HepG2 (cell line): ENCODE measurements at regions not wholly inside any gene's neighbourhood (a gene's known extent, or its start where the extent isn't known, plus 50 kb on each side); places are given as distances from the start of the nearest gene placed in this dataset.

Experiments used
- ATAC-seq: fragments of 200-7000 bp; cut with Tn5 transposase; 3 replicates; pipeline ENCODE4 v1.9.1; 2020; ENCODE audit warnings: mild to moderate bottlenecking, moderate library complexity
- BruUV-seq: library from RNA; stranded (reverse); fragments of 400-500 nt; replicated peaks from 2 replicates; lab custom pipeline; 2021; lab: Mats Ljungman, UMichigan
- CTCF ChIA-PET: fragments of 300-600 bp; formaldehyde crosslinking; extraction: SDS; loops from one replicate; lab custom pipeline; 2021; ENCODE audit warnings: low total read pairs, inconsistent platforms, low intra/inter-chr PET ratio; lab: Yijun Ruan, JAX
- POLR2A ChIA-PET: fragments of 350-600 bp; sonication (Branson Sonifier 250); formaldehyde crosslinking; loops from one replicate; lab custom pipeline; 2020; ENCODE audit warnings: antibody characterized with exemption, inconsistent platforms; lab: Yijun Ruan, JAX
- DNase-seq: peaks from one replicate; pipeline ENCODE4 v3.0.0-alpha.2; 2015; ENCODE audit warnings: low spot score
- FAIRE-seq: peaks from 3 replicates; lab custom pipeline; 2011; peaks lifted over from hg19 to GRCh38; lab: Jason Lieb, UNC
- H2AFZ ChIP-seq: one replicate; pipeline ENCODE4 v1.6.1; 2011; ENCODE audit warnings: low read length, inconsistent platforms
- H3K27ac ChIP-seq: fragments of 300-600 bp; 3 replicates; pipeline ENCODE4 v1.8.0; 2011; ENCODE audit warnings: mixed run types, mild to moderate bottlenecking, mixed read lengths, low read length, inconsistent platforms; ENCODE audit not compliant: insufficient read depth; ENCODE audit errors: extremely low read length
- H3K27me3 ChIP-seq, 2 experiments: fragments of 200-600 bp in 1 of 2; 2 replicates in 1 of 2; 3 replicates in 1 of 2; pipeline versions ENCODE4 v1.6.0 to v1.8.0; 2011; ENCODE audit warnings: low read length in 2 of 2, mild to moderate bottlenecking in 2 of 2, moderate library complexity in 2 of 2, inconsistent platforms in 1 of 2; ENCODE audit not compliant: insufficient read depth in 2 of 2, control insufficient read depth in 1 of 2
- H3K36me3 ChIP-seq, 2 experiments: fragments of 200-600 bp in 1 of 2; replicated peaks in 1 of 2; 2 replicates in 1 of 2; 3 replicates in 1 of 2; pipeline versions ENCODE4 v1.5.1 to v1.8.0; 2011; ENCODE audit warnings: low read length in 2 of 2, inconsistent platforms in 1 of 2; ENCODE audit not compliant: insufficient read depth in 2 of 2, control insufficient read depth in 1 of 2
- H3K4me1 ChIP-seq: 2 replicates; pipeline ENCODE4 v1.5.1; 2012; ENCODE audit warnings: low read length, inconsistent platforms; ENCODE audit not compliant: insufficient read depth
- H3K4me2 ChIP-seq: 2 replicates; pipeline ENCODE4 v1.6.0; 2011; ENCODE audit warnings: low read depth, low read length, inconsistent platforms
- H3K4me3 ChIP-seq, 3 experiments: fragments of 200-600 bp in 1 of 3; sonication (generic), shearing (Covaris generic) in 1 of 3; replicated peaks in 1 of 3; 2 replicates each; pipeline ENCODE4 v1.5.1; 2011 to 2016; ENCODE audit warnings: low read length in 3 of 3, inconsistent platforms in 2 of 3, low read depth in 2 of 3, mild to moderate bottlenecking in 2 of 3, control low read depth in 1 of 3, mixed read lengths in 1 of 3; ENCODE audit not compliant: insufficient read depth in 1 of 3
- H3K79me2 ChIP-seq: one replicate; pipeline ENCODE4 v1.6.1; 2011; ENCODE audit warnings: low read length, inconsistent platforms; ENCODE audit not compliant: insufficient read depth
- H3K9ac ChIP-seq: 2 replicates; pipeline ENCODE4 v1.6.0; 2011; ENCODE audit warnings: mild to moderate bottlenecking, low read depth, low read length, inconsistent platforms; ENCODE audit not compliant: insufficient read depth
- H3K9me3 ChIP-seq: 2 replicates; pipeline ENCODE4 v1.5.1; 2012; ENCODE audit warnings: mild to moderate bottlenecking, low read length
- H4K20me1 ChIP-seq: 2 replicates; pipeline ENCODE4 v1.6.0; 2011; ENCODE audit warnings: inconsistent platforms, mild to moderate bottlenecking, low read length, moderate library complexity; ENCODE audit not compliant: insufficient read depth
- BHLHE40 ChIP-seq: IDR thresholded peaks from 2 replicates; pipeline ENCODE4 v1.6.1; 2011; ENCODE audit warnings: low read length, improper control_type of control experiment
- E2F1 ChIP-seq: sonication (generic); formaldehyde crosslinking; IDR thresholded peaks from 2 replicates; pipeline ENCODE4 v1.5.0; 2020; ENCODE audit warnings: missing genetic modification reagents
- GABPA ChIP-seq, 2 experiments: IDR thresholded peaks; 2 replicates each; pipeline ENCODE4 v1.6.1; 2011 to 2016; ENCODE audit warnings: low read depth in 2 of 2, low read length in 1 of 2, missing biosample characterization in 1 of 2, missing genetic modification characterization in 1 of 2
- GTF2F1 ChIP-seq: fragments of 150-350 bp; IDR thresholded peaks from 2 replicates; pipeline ENCODE4 v1.6.1; 2014; ENCODE audit warnings: low read length
- MIER3 ChIP-seq: IDR thresholded peaks from 2 replicates; pipeline ENCODE4 v1.6.1; 2016; ENCODE audit warnings: missing compliant biosample characterization, borderline replicate concordance
- NR3C1 ChIP-seq: sonication (generic); formaldehyde crosslinking; IDR thresholded peaks from 2 replicates; pipeline ENCODE4 v1.4.0; 2020; ENCODE audit warnings: missing genetic modification reagents
- RFX3 ChIP-seq: IDR thresholded peaks from 2 replicates; pipeline ENCODE4 v1.6.1; 2016; ENCODE audit warnings: missing biosample characterization, missing genetic modification reagents
- RFXANK ChIP-seq: IDR thresholded peaks from 2 replicates; pipeline ENCODE4 v1.6.1; 2016
- SMYD3 ChIP-seq: sonication (generic); formaldehyde crosslinking; IDR thresholded peaks from 2 replicates; pipeline ENCODE4 v1.8.1; 2023; ENCODE audit warnings: mild to moderate bottlenecking, missing genetic modification reagents
- YEATS4 ChIP-seq: sonication (generic); formaldehyde crosslinking; IDR thresholded peaks from 2 replicates; pipeline ENCODE4 v1.4.0; 2020; ENCODE audit warnings: missing genetic modification reagents, borderline replicate concordance
- ZFP62 ChIP-seq: sonication (generic); formaldehyde crosslinking; IDR thresholded peaks from 2 replicates; pipeline ENCODE4 v1.4.0; 2020; ENCODE audit warnings: missing genetic modification reagents
- ZMYM3 ChIP-seq: sonication (generic); formaldehyde crosslinking; IDR thresholded peaks from 2 replicates; pipeline ENCODE4 v1.5.1; 2020; ENCODE audit warnings: mild to moderate bottlenecking, missing genetic modification reagents
- ZNF3 ChIP-seq: IDR thresholded peaks from 2 replicates; pipeline ENCODE4 v1.7.0; 2017; ENCODE audit warnings: inconsistent platforms
- ZNF512B ChIP-seq: sonication (generic); formaldehyde crosslinking; IDR thresholded peaks from 2 replicates; pipeline ENCODE4 v1.5.1; 2020; ENCODE audit warnings: missing genetic modification reagents, mild to moderate bottlenecking, borderline replicate concordance
- WGBS: methylation state at CpG from one replicate; pipeline ENCODE4 v1.1.6; 2017; ENCODE audit warnings: low lambda C conversion rate; 5-methylcytosine and 5-hydroxymethylcytosine counted together
- in situ Hi-C: cut with HindIII; loops from 2 replicates; pipeline ENCODE4 v1.10.0; 2017; ENCODE audit warnings: low pct_unique_long_range_greater_than_20kb; ENCODE audit not compliant: extremely low pct_ligation_motif_present
- intact Hi-C: fragments of 100-400 bp; cut with micrococcal nuclease; formaldehyde crosslinking; loops from one replicate; pipeline ENCODE4 v1.10.0; 2022; ENCODE audit not compliant: unreplicated experiment

GRCh38 chr1:18041102-18041501 is 66.5 kb upstream of the IGSF21 start:
- Histone ChIP-seq H3K36me3 (no peaks in the 10 kb centered on the region), H3K27me3 (peaks cover 0 to 4% of the 10 kb centered on the region in 2 experiments; a peak in 3 of 5 replicates), H3K4me2 (no peak overlapping the region), H3K4me3 (no peak overlapping the region), H3K79me2 (no peaks in the 10 kb centered on the region), H3K4me1 (no peaks in the 10 kb centered on the region), H3K9ac (no peak overlapping the region), H3K9me3 (no peaks in the 10 kb centered on the region), H2AFZ (no peak overlapping the region), H4K20me1 (no peaks in the 10 kb centered on the region), H3K27ac (no peak overlapping the region)
- no TSS peak for BruUV-seq
- POLR2A ChIA-PET, result no interaction called here
- no peak for ATAC-seq
- FAIRE-seq, result no peak
- intact Hi-C loops (no loop called here), in situ Hi-C loops (no loop called here)
- no peak for DNase-seq
- TF ChIP-seq MIER3 (CRISPR knock-in tag) (no peak), YEATS4 (CRISPR knock-in tag) (no peak), ZMYM3 (CRISPR knock-in tag) (no peak), RFX3 (CRISPR knock-in tag) (no peak), BHLHE40 (no peak), ZNF512B (CRISPR knock-in tag) (no peak), SMYD3 (CRISPR knock-in tag) (no peak), GTF2F1 (no peak), NR3C1 (CRISPR knock-in tag) (no peak), E2F1 (no peak), RFXANK (no peak), GABPA (IDR thresholded peaks at IDR 0.05; ENCODE audit: low read depth, low read length) (no peak), GABPA (CRISPR knock-in tag; IDR thresholded peaks at IDR 0.05; ENCODE audit: low read depth) (no peak), ZFP62 (CRISPR knock-in tag) (no peak), ZNF3 (no peak)
- CTCF ChIA-PET, result no interaction called here
- WGBS, result 23% methylated on average over 5 of the region's 6 CpGs
